GM18858 (cell line): ENCODE measurements at regions not wholly inside any gene's neighbourhood (a gene's known extent, or its start where the extent isn't known, plus 50 kb on each side); places are given as distances from the start of the nearest gene placed in this dataset.

ENCODE experiments used
- ATAC-seq: cut with Tn5 transposase; IDR thresholded peaks from one replicate; pipeline ENCODE4 v1.9.1; 2021; ENCODE audit not compliant: unreplicated experiment

- peak; percentile 87 for ATAC-seq
These were observed 146.8 kb downstream of the SH3BGRL2 start for GRCh38 chr6:79777713-79778579.

- ATAC-seq = no peak
These were observed 144.9 kb downstream of the SH3BGRL2 start for GRCh38 chr6:79776076-79776475.

- ATAC-seq = no peak
These were observed 144.1 kb downstream of the SH3BGRL2 start for GRCh38 chr6:79775222-79775621.

DNA sequence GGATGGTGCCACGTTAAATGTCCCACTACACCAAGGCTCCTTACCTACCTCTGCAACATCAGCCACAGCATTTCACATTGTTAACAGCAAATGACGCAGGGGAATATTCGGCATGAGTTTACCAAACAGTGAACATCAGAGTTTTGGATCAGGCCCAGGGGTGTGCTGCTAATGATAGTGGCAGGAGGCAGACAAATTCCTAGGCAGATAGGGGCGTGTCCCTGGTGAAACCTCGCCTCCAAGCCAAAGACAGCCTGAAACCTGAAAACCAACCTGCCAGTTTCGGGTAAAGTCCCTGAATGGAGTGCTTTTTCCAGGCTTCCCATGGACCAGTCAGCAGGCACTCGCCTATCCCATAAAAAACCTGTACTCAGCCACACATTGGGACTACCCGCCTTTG lies 133.6 kb downstream of the SH3BGRL2 start:
- ATAC-seq = no peak

DNA sequence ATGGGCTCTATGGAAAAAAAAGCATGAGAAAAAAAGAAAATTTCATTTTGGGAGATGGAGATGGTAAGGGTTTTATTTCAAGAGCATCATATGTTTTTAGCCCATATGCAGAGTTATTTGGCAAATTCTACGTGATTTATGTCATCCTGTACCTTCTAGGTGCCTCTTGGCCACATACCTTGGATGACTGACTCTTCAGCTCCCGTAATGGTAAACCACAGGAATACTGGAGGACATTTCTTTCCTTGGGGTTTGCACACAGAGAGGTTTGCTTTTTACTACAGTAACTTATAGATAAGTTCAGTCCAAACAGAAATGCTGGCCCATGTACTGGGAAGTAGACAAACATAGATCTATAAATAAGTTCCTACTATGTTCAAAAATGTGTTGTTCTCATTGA lies 132.2 kb downstream of the SH3BGRL2 start:
- no peak for ATAC-seq

- no peak for ATAC-seq
These were observed 131.2 kb downstream of the SH3BGRL2 start for GRCh38 chr6:79762370-79762769.

DNA sequence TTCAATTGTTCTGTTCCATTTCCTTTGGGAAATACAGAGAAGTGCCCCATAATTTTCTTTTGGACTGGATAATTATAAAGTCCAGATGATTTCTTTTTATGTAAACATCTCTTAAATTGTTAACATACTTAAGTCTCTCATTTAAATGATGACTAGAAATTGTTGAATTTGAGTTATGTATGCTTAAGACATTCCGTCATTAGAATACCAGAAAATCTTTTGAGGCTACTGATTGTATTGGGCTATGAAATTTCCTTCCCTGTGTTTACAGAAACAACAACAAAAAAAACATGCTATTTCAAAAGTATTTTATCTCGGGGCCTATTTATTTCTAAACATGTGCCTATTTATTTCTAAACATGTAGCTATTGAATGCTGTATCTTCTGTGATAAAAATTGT lies 125.4 kb downstream of the SH3BGRL2 start:
- no peak for ATAC-seq

DNA sequence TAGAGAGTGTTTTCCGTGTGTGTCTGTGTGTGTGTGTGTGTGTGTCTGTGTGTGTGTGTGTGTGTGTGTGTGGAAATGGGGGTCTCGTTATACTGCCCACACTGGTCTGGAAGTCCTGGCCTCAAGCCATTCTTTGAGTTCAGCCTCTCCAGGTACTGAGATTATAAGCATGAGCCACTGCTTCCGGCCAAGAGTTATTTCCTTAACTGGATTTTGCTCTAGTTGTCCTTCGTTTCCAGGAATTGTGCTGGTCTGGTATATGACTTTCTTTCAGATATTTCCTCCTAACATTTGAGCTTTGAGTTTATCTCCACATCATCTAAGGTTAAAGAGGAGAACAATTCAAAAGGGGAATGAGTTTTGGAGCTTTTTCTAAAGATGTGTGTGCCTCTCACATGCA lies 124.8 kb downstream of the SH3BGRL2 start:
- no peak for ATAC-seq
